HG02642 (cell line): ENCODE measurements at regions not wholly inside any gene's neighbourhood (a gene's known extent, or its start where the extent isn't known, plus 50 kb on each side); places are given as distances from the start of the nearest gene placed in this dataset.
"Not testable (repeated sequence)": the region's sequence is repeated elsewhere in the genome, so short reads cannot be mapped to it uniquely, and the experiment has no call there.

ENCODE experiments used
- ATAC-seq: cut with Tn5 transposase; IDR thresholded peaks from one replicate; pipeline ENCODE4 v1.9.1; 2021; ENCODE audit warnings: mild to moderate bottlenecking; ENCODE audit not compliant: unreplicated experiment, poor library complexity

DNA sequence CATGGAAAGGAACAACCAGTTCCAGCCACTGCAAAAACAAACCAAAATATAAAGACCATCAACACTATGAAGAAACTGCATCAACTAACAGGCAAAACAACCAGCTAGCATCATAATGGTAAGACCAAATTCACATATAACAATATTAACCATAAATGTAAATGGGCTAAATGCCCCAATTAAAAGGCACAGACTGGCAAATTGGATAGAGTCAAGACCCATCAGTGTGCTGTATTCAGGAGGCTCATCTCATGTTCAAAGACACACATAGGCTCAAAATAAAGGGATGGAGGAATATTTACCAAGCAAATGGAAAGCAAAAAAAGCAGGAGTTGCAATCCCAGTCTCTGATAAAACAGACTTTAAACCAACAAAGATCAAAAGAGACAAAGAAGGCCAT lies 89.7 kb upstream of the SETMAR start:
- not testable (repeated sequence) for ATAC-seq

- ATAC-seq: not testable (repeated sequence)
Observed at GRCh38 chr3:4216974-4217373, 86.2 kb upstream of the SETMAR start.

DNA sequence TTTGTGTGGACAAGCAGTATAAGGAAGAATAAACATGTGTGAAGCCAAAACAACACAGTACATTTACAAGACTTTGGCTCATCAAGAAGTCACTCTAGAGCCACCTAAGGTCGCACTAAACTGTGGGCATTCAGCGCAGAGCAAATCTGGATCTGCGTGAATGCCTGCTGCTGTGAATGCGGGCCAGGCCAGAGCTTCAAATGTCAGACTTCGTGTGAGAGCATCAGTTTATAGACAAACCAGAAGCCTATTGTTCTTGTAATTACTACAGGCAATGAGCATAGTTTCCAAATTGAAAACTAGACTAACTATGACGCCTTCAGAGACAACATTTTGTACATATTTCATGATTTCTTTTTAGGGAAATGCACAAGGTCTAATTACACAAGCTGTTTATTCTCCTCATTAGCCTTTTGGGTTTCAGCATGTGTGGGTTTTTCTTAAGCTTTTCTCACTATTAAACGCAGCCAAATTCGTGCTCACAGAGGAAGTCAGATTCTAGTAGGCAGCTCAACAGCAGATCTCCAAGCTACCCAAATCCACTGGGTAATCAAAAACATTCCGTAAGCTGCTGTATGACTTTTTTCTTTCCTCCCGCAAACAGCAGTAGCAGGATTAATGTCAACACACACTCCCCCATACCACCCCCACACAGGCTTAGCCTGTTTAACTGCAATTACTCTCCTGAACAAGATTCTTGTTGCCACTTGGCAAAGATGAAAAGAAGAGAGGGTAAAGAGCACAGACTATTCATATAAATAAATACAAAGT lies 84.5 kb upstream of the SETMAR start:
- ATAC-seq: no peak

- no peak for ATAC-seq
Observed at GRCh38 chr3:4219227-4219568, 84.0 kb upstream of the SETMAR start.

DNA sequence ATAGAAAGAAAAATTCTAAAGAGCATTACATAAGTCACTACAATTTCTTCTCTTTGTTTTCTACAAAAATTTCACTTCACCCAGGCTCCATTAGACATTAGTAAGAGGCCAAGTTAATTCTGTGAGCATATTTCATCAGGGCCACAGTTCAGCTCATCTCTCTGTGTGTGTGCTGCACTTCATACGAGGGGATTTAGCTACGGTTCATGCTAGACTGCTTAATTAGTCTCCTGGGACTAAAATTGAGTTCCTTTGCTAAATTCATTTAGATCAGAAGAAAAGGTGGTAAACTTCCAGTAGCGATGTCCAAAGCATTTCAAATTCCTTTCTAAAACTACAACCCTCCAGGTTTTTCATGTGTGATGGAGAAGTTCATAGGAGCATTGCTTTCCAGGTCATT lies 83.1 kb upstream of the SETMAR start:
- no peak for ATAC-seq

DNA sequence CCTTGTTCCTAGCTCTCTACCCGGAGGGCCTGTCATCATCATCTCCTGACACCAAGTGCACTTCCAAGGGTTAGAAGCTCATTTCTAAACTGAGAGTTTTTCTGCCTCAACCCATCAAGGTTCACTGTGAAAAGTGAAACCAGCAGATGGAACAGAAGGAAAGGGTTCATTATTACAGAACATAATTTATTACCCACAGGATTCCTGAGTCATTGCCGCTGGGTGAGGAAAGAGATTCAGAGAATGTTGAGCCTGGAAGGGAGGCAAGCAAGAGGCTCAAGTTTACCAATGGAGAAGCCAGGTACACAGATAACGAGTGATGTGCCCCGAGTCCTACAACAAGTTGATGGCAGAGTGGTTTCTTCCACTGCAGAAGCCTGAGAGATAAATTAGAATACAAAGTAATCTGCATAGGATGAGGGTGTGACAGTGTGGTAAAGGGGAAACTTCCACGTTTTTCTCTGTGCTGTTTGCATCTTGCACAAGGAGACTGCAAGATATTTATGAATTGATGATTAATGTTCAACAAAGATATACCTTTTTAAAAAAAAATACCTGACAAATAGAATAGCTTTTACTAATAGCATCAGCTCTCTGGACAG lies 80.5 kb upstream of the SETMAR start:
- ATAC-seq: no peak

GRCh38 chr3:4223777-4224176 lies 79.4 kb upstream of the SETMAR start:
- ATAC-seq: no peak

GRCh38 chr3:4224331-4224730 lies 78.8 kb upstream of the SETMAR start:
- no peak for ATAC-seq

- ATAC-seq: no peak
Observed at GRCh38 chr3:4225005-4225471, 78.1 kb upstream of the SETMAR start.

DNA sequence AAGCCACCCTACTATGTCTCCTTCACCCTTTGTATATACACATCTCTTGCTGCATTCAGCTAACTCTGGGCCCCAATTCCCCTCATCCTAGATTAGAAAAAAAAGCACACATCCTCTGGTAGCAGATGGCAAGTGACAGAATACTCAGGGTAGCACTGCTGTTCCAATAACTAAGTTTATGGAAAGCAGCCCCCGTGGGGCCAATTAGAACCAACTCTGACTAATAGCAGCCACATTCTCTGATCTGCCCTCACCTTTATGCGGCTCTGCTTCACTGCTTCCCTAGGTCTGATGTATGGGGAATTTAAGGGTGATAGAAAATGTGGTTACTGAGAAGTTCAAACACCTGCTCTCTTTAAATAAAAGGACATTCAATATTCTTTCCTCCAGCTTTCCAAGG lies 74.9 kb upstream of the SETMAR start:
- no peak for ATAC-seq

- ATAC-seq: no peak
Observed at GRCh38 chr3:4231041-4231440, 72.1 kb upstream of the SETMAR start.

- no peak for ATAC-seq
Observed at GRCh38 chr3:4232798-4233197, 70.4 kb upstream of the SETMAR start.

- ATAC-seq: no peak
Observed at GRCh38 chr3:4233488-4233887, 69.7 kb upstream of the SETMAR start.

DNA sequence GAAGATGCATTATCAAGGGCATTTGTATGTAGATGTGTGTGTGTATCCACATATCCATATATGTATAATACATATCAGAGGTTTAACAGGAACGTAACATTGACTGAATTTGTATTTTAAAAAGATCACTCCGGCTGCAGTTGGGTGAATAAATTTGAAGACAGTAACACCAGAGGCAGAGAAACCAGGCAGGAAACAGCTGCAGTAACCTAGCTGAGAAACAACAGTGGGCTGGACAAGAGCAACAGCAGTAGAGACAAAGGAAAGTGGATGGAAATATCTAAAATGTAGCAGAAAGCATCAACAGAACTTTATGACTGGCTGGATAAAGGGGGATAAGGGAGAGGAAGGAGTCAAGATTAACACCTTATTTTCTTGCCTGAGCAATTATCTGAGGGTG lies 68.3 kb upstream of the SETMAR start:
- no peak for ATAC-seq

DNA sequence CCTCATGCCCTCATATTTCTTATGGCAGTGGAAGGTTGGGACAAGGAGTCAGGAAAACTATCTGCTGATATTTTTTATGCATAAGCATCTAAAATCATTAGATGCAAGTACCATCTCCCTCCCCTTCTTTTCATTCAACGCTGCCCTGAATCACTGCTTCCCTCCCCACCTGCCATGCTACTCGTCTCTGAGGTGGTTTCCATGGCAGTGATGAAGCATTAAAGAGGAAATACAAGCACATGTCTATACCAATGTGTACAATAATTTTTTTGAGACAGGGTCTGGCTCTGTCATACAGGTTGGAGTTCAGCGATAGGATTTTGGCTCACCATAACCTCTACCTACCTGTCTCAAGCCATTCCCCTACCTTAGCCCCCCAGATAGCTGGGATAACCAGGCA lies 67.5 kb upstream of the SETMAR start:
- no peak for ATAC-seq

- ATAC-seq: no peak
Observed at GRCh38 chr3:4241595-4242170, 61.5 kb upstream of the SETMAR start.

DNA sequence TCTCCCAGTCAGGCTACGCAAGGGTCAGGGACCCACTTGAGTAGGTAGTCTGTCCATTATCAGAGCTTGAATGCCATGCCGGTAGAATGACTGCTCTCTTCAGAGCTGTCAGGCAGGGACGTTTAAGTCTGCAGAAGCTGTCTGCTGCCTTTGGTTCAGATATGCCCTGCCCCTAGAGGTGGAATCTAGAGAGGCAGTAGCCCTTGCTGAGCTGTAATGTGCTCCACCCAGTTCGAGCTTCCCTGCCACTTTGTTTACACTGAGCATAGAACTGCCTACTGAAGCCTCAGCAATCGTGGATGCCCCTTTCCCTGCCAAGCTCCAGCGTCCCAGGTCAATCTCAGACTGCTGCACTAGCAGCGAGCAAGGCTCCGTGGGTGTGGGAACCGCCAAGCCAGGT lies 57.5 kb upstream of the SETMAR start:
- no peak for ATAC-seq

- no peak for ATAC-seq
Observed at GRCh38 chr3:4247391-4247790, 55.8 kb upstream of the SETMAR start.

GRCh38 chr3:4250064-4250463 lies 53.1 kb upstream of the SETMAR start:
- ATAC-seq: no peak

GRCh38 chr3:4251412-4251811 lies 51.8 kb upstream of the SETMAR start:
- no peak for ATAC-seq

DNA sequence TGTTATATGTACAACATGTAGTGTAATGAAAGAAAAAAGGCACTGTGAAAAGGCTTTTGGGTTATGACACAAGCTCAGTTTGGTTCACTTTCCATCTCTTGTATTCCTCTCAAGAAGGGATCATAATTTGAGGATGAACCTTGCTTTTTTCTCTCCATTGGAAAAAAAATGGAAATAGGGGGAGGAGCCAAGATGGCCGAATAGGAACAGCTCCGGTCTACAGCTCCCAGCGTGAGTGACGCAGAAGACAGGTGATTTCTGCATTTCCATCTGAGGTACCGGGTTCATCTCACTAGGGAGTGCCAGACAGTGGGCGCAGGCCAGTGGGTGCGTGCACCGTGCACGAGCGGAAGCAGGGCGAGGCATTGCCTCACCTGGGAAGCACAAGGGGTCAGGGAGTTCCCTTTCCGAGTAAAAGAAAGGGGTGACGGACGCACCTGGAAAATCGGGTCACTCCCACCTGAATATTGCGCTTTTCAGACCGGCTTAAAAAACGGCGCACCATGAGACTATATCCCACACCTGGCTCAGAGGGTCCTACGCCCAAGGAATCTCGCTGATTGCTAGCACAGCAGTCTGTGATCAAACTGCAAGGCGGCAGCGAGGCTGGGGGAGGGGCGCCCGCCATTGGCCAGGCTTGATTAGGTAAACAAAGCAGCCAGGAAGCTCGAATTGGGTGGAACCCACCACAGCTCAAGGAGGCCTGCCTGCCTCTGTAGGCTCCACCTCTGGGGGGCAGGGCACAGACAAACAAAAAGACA lies 49.9 kb upstream of the SETMAR start:
- ATAC-seq: not testable (repeated sequence)
